HEK293 (cell line): ENCODE measurements at regions not wholly inside any gene's neighbourhood (a gene's known extent, or its start where the extent isn't known, plus 50 kb on each side); places are given as distances from the start of the nearest gene placed in this dataset.
"Not testable (repeated sequence)": the region's sequence is repeated elsewhere in the genome, so short reads cannot be mapped to it uniquely, and the experiment has no call there.

Experiments
- CTCF ChIA-PET: fragments of 350-600 bp; formaldehyde crosslinking; extraction: SDS; loops from one replicate; lab custom pipeline; 2021; ENCODE audit warnings: antibody characterized with exemption; lab: Yijun Ruan, JAX
- POLR2A ChIA-PET: fragments of 300-600 bp; formaldehyde crosslinking; extraction: SDS; loops from one replicate; lab custom pipeline; 2020; ENCODE audit warnings: antibody characterized with exemption, inconsistent platforms; lab: Yijun Ruan, JAX
- H3K27ac ChIP-seq: fragments of 200-500 bp; sonication (Bioruptor generic); 2 replicates; pipeline ENCODE4 v1.5.1; 2014; ENCODE audit warnings: low read depth, low read length, control low read depth, inconsistent platforms; ENCODE audit errors: extremely low read depth
- H3K36me3 ChIP-seq, 2 experiments: fragments of 200-500 bp in 1 of 2; sonication (Bioruptor generic) in 1 of 2; 1 replicate in 1 of 2; 2 replicates in 1 of 2; pipeline ENCODE4 v1.5.1; 2014 to 2017; ENCODE audit warnings: inconsistent platforms in 2 of 2, low read length in 2 of 2; ENCODE audit not compliant: control insufficient read depth in 2 of 2, insufficient read depth in 1 of 2
- H3K4me1 ChIP-seq: fragments of 200-500 bp; sonication (Bioruptor generic); 2 replicates; pipeline ENCODE4 v1.5.1; 2014; ENCODE audit warnings: mild to moderate bottlenecking, low read length, inconsistent platforms; ENCODE audit not compliant: control insufficient read depth, insufficient read depth
- H3K4me3 ChIP-seq: 2 replicates; pipeline ENCODE4 v1.5.1; 2011; ENCODE audit warnings: low read depth, mild to moderate bottlenecking, control low read depth, low read length, moderate library complexity
- H3K9me3 ChIP-seq: fragments of 200-500 bp; sonication (Bioruptor generic); 2 replicates; pipeline ENCODE4 v1.5.1; 2014; ENCODE audit warnings: low read depth, low read length, inconsistent platforms; ENCODE audit not compliant: control insufficient read depth, insufficient read depth
- AEBP2 ChIP-seq: fragments of 450-650 bp; formaldehyde crosslinking; IDR thresholded peaks from 2 replicates; pipeline ENCODE4 v1.5.1; 2016; ENCODE audit warnings: missing biosample characterization, missing genetic modification characterization, borderline replicate concordance
- ATF2 ChIP-seq: fragments of 450-650 bp; formaldehyde crosslinking; IDR thresholded peaks from 2 replicates; pipeline ENCODE4 v1.5.1; 2016; ENCODE audit warnings: missing biosample characterization, missing genetic modification characterization, low read depth
- BCL11B ChIP-seq: fragments of 450-650 bp; formaldehyde crosslinking; IDR thresholded peaks from 2 replicates; pipeline ENCODE4 v1.5.1; 2016; ENCODE audit warnings: low read depth, missing biosample characterization, missing genetic modification characterization
- GFI1B ChIP-seq: fragments of 450-650 bp; formaldehyde crosslinking; IDR thresholded peaks from 2 replicates; pipeline ENCODE4 v1.5.1; 2016; ENCODE audit warnings: missing biosample characterization, missing genetic modification characterization
- HOXC10 ChIP-seq: sonication (generic); formaldehyde crosslinking; IDR thresholded peaks from 2 replicates; pipeline ENCODE4 v1.8.1; 2023; ENCODE audit warnings: mild to moderate bottlenecking, missing genetic modification reagents
- IKZF3 ChIP-seq: fragments of 450-650 bp; IDR thresholded peaks from 2 replicates; pipeline ENCODE4 v1.5.0; 2018; ENCODE audit warnings: missing biosample characterization, mild to moderate bottlenecking, missing genetic modification characterization, moderate library complexity
- KLF8 ChIP-seq: fragments of 450-650 bp; formaldehyde crosslinking; IDR thresholded peaks from 2 replicates; pipeline ENCODE4 v1.5.1; 2016; ENCODE audit warnings: missing biosample characterization, missing genetic modification characterization
- SCRT1 ChIP-seq: fragments of 450-650 bp; formaldehyde crosslinking; IDR thresholded peaks from 2 replicates; pipeline ENCODE4 v1.5.1; 2016; ENCODE audit warnings: missing biosample characterization, missing genetic modification characterization, borderline replicate concordance
- SCRT2 ChIP-seq: fragments of 450-650 bp; formaldehyde crosslinking; IDR thresholded peaks from 2 replicates; pipeline ENCODE4 v1.5.1; 2016; ENCODE audit warnings: missing biosample characterization, missing genetic modification characterization
- YY1 ChIP-seq: fragments of 450-650 bp; formaldehyde crosslinking; IDR thresholded peaks from 2 replicates; pipeline ENCODE4 v1.5.1; 2018; ENCODE audit warnings: missing biosample characterization, missing genetic modification characterization
- ZEB2 ChIP-seq: fragments of 450-650 bp; formaldehyde crosslinking; IDR thresholded peaks from 2 replicates; pipeline ENCODE4 v1.5.1; 2016; ENCODE audit warnings: missing biosample characterization, missing genetic modification characterization
- ZFP41 ChIP-seq: fragments of 450-650 bp; formaldehyde crosslinking; IDR thresholded peaks from 2 replicates; pipeline ENCODE4 v1.5.1; 2016; ENCODE audit warnings: missing biosample characterization, missing genetic modification characterization, borderline replicate concordance
- ZFP69B ChIP-seq: fragments of 450-650 bp; formaldehyde crosslinking; IDR thresholded peaks from 2 replicates; pipeline ENCODE4 v1.5.1; 2016; ENCODE audit warnings: missing biosample characterization, missing genetic modification characterization
- ZNF133 ChIP-seq: fragments of 450-650 bp; formaldehyde crosslinking; IDR thresholded peaks from 2 replicates; pipeline ENCODE4 v1.5.1; 2016; ENCODE audit warnings: missing biosample characterization, missing genetic modification characterization
- ZNF311 ChIP-seq: fragments of 450-650 bp; formaldehyde crosslinking; IDR thresholded peaks from 2 replicates; pipeline ENCODE4 v1.5.1; 2017; ENCODE audit warnings: missing biosample characterization, missing genetic modification characterization, borderline replicate concordance
- ZNF341 ChIP-seq: fragments of 450-650 bp; formaldehyde crosslinking; IDR thresholded peaks from 2 replicates; pipeline ENCODE4; 2016; ENCODE audit warnings: low read depth, missing biosample characterization, missing genetic modification characterization
- ZNF426 ChIP-seq: fragments of 450-650 bp; formaldehyde crosslinking; IDR thresholded peaks from 2 replicates; pipeline ENCODE4 v1.5.1; 2017; ENCODE audit warnings: missing biosample characterization, missing genetic modification characterization, mild to moderate bottlenecking, inconsistent platforms, moderate library complexity
- ZNF433 ChIP-seq: fragments of 450-650 bp; formaldehyde crosslinking; IDR thresholded peaks from 2 replicates; pipeline ENCODE4 v1.5.1; 2016; ENCODE audit warnings: missing biosample characterization, missing genetic modification characterization, low read depth
- ZNF488 ChIP-seq: fragments of 450-650 bp; formaldehyde crosslinking; IDR thresholded peaks from 2 replicates; pipeline ENCODE4 v1.5.1; 2016; ENCODE audit warnings: missing biosample characterization, missing genetic modification characterization
- ZNF561 ChIP-seq: fragments of 450-650 bp; IDR thresholded peaks from 2 replicates; pipeline ENCODE4 v1.5.1; 2018; ENCODE audit warnings: missing biosample characterization, missing genetic modification characterization, borderline replicate concordance
- ZNF621 ChIP-seq: fragments of 450-650 bp; formaldehyde crosslinking; IDR thresholded peaks from 2 replicates; pipeline ENCODE4 v1.5.1; 2017; ENCODE audit warnings: missing biosample characterization, missing genetic modification characterization
- ZNF629 ChIP-seq: fragments of 450-650 bp; formaldehyde crosslinking; IDR thresholded peaks from 2 replicates; pipeline ENCODE4 v1.5.1; 2017; ENCODE audit warnings: missing biosample characterization, missing genetic modification characterization
- ZSCAN23 ChIP-seq: fragments of 450-650 bp; formaldehyde crosslinking; IDR thresholded peaks from 2 replicates; pipeline ENCODE4 v1.5.1; 2016; ENCODE audit warnings: missing biosample characterization, missing genetic modification characterization
- TF ChIP-seq, protein P1 (sequence below): IDR thresholded peaks from 2 replicates; pipeline ENCODE4 v1.6.1; 2011; ENCODE audit warnings: mild to moderate bottlenecking, low read depth, low read length, borderline replicate concordance

DNA sequence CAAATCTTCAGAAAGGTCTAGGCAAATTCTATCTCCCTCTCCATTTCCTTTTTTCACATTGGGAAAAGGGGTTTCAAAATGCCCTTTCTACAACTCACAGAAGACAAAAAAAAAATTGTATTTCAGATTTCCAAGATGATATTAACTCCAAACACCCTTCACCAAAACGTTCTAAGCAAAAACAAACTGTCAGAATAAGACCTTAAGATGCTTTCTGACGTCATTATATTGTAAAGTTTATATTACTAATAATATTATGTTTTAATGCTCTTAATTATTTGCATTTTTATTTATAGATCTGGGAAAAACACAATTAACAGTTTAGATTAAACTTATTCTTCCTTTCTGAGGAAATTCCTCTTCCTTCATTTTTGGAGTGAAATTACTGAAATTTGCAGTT is 624.2 kb downstream of the GALC start:
- Histone ChIP-seq H3K36me3 (no peaks in the 10 kb centered on the region), H3K27ac (no peak overlapping the region), H3K9me3 (no peaks in the 10 kb centered on the region), H3K4me1 (no peaks in the 10 kb centered on the region), H3K4me3 (no peak overlapping the region)
- ChIA-PET CTCF (no interaction called here), POLR2A (no interaction called here)
- TF ChIP-seq ZSCAN23 (tag by site-specific recombination) = no peak
- 0 out of 2 replicates have a peak, but pooled peaks have one; percentile 9 for TF ChIP-seq ATF2 (tag by site-specific recombination)

DNA sequence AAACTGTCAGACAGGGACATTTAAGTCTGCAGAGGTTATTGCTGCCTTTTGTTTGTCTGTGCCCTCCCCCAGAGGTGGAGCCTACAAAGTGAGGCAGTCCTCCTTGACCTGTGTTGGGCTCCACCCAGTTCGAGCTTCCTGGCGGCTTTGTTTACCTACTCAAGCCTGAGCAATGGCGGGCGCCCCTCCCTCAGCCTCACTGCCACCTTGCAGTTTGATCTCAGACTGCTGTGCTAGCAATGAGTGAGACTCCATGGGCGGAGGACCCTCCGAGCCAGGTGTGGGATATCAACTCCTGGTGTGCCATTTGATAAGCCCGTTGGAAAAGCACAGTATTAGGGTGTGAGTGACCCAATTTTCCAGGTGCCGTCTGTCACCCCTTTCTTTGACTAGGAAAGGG is 632.7 kb downstream of the GALC start:
- H3K27ac ChIP-seq, POLR2A ChIA-PET, H3K4me3 ChIP-seq, H3K36me3 ChIP-seq, H3K4me1 ChIP-seq, H3K9me3 ChIP-seq: not testable (repeated sequence)
- CTCF ChIA-PET = interaction anchor here (0.6 kb wide), 1 partner anchor 386 kb away, joined by 4 read pairs; no protein-coding TSS in a partner anchor

DNA sequence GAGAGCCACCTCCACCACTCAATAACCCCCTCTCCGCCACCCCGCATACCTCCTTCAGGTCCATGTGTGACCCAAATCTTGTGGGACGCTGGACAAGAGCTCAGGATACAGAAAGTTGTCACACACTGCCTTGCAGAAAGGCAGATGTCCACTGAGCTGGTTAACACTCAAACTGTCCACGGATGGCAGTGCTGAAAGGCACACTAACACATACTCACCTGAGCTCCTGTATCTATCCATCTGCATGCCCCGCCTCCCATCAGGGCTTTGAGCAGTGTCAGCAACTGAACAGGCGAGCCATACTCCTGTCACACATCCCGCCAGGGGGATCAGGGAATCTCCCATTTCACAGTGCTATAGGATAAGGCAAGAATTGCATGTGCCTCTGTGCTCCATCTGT is 642.0 kb downstream of the GALC start:
- POLR2A ChIA-PET = no interaction called here
- H3K4me3 ChIP-seq = no peak overlapping the region

DNA sequence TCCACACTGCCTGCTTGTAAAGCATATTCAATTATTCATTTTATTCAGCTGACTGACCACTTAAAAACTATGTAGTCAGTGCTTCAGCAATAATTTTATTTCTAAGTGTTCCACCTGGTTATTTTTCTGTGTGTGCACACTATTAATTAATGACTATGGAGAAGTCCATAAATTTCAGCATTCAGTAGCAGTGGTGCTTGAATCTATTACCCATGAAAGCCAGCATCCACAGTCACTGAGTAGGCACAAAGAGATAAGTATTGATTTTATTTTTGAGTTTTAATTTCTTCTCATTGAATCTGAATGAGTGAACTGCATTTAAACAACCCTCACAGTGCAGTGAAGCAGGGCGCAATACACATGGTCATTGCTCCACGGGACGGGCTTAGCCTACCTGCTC is 643.1 kb downstream of the GALC start:
- no peaks in the 10 kb centered on the region for H3K36me3 ChIP-seq
- H3K9me3 ChIP-seq = no peaks in the 10 kb centered on the region
- TF ChIP-seq SCRT2 (tag by site-specific recombination) = no peak
- no peak for TF ChIP-seq ZNF426
- TF ChIP-seq ZNF621 (tag by site-specific recombination) = no peak
- TF ChIP-seq GFI1B = no peak
- no peak for TF ChIP-seq KLF8 (tag by site-specific recombination)
- no peak for TF ChIP-seq HOXC10 (CRISPR knock-in tag)
- TF ChIP-seq ZNF561 = no peak
- no peak for TF ChIP-seq YY1 (tag by site-specific recombination)
- no peak for TF ChIP-seq ZEB2 (tag by site-specific recombination)
- no peak for TF ChIP-seq IKZF3 (tag by site-specific recombination)
- TF ChIP-seq ZFP41 (tag by site-specific recombination) = no peak
- TF ChIP-seq, protein P1, sequence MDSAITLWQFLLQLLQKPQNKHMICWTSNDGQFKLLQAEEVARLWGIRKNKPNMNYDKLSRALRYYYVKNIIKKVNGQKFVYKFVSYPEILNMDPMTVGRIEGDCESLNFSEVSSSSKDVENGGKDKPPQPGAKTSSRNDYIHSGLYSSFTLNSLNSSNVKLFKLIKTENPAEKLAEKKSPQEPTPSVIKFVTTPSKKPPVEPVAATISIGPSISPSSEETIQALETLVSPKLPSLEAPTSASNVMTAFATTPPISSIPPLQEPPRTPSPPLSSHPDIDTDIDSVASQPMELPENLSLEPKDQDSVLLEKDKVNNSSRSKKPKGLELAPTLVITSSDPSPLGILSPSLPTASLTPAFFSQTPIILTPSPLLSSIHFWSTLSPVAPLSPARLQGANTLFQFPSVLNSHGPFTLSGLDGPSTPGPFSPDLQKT = no peak
- TF ChIP-seq ZNF488 (tag by site-specific recombination) = no peak
- TF ChIP-seq SCRT1 (tag by site-specific recombination) = no peak
- TF ChIP-seq ZNF133 = no peak
- TF ChIP-seq ZNF311 = no peak
- no peak for TF ChIP-seq ZNF629 (tag by site-specific recombination)
- ChIA-PET CTCF (no interaction called here), POLR2A (no interaction called here)
- H3K4me3 ChIP-seq = no peak overlapping the region
- no peak overlapping the region for H3K27ac ChIP-seq
- H3K4me1 ChIP-seq = no peaks in the 10 kb centered on the region

More for the DNA sequence above, 642.0 kb downstream of the GALC start:
- CTCF ChIA-PET = interaction anchor here (0.6 kb wide), 1 partner anchor 54 kb away, joined by 3 read pairs; no protein-coding TSS in a partner anchor
- Histone ChIP-seq H3K27ac (no peak overlapping the region), H3K36me3 (no peaks in the 10 kb centered on the region), H3K9me3 (no peaks in the 10 kb centered on the region), H3K4me1 (no peaks in the 10 kb centered on the region)
- TF ChIP-seq AEBP2 (tag by site-specific recombination) = no peak
- TF ChIP-seq ZNF341 (tag by site-specific recombination) = no peak
- no peak for TF ChIP-seq BCL11B
- no peak for TF ChIP-seq ZFP69B (tag by site-specific recombination)
- TF ChIP-seq ZNF433 (tag by site-specific recombination) = no peak
